ENCODE measurements at regions not wholly inside any gene's neighbourhood (a gene's known extent, or its start where the extent isn't known, plus 50 kb on each side); places are given as distances from the start of the nearest gene placed in this dataset.

DNA sequence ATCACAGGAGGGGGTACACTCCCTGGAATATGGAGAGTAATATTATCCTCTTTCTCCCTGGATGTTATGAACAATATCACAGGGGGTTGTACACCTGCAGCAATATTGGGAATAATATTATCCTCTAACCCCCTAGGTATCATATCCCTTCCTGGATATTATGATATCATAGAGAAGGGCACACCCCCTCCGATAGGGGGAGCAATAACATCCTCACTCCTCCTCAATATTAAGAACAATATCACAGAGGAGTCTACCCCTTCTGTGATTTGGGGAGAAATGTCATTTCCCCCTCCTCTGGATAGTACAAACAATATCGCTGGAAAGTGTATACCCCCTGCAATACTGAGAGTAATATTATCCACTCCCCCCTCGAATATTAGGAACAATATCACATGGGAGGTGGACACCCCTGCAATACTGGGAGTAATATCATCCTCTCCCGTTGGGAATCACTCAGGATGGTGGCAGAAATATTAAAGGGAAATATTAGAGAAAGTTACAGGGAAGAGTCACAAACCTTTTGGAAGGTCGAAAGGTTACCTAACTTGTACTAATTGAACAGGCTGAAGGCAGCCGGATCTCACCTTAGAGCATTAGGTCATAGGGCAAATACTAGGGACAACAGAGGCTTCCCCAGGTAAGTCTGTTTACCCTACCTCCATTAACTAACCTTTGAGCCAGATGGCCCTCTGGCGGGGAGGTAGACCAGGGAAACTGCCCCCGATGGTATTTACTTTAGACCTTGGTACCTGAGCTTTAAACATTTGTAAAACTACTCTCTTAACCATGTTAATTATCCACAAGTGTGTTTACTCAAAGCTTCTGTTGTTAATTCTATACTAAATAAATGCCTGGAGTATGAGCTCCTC lies 57.5 kb upstream of the FREM1 start:
- Histone ChIP-seq H3K27me3 (ENCODE audit: control insufficient read depth, insufficient read depth, low read length) (no peaks in the 10 kb centered on the region), H3K9me3 (ENCODE audit: control insufficient read depth, insufficient read depth, low read length) (no peaks in the 10 kb centered on the region), H3K4me3 (ENCODE audit: low read depth, low read length) (no peak overlapping the region), H3K27ac (ENCODE audit: low read depth, low read length) (no peak overlapping the region)
- TF ChIP-seq, protein P1, sequence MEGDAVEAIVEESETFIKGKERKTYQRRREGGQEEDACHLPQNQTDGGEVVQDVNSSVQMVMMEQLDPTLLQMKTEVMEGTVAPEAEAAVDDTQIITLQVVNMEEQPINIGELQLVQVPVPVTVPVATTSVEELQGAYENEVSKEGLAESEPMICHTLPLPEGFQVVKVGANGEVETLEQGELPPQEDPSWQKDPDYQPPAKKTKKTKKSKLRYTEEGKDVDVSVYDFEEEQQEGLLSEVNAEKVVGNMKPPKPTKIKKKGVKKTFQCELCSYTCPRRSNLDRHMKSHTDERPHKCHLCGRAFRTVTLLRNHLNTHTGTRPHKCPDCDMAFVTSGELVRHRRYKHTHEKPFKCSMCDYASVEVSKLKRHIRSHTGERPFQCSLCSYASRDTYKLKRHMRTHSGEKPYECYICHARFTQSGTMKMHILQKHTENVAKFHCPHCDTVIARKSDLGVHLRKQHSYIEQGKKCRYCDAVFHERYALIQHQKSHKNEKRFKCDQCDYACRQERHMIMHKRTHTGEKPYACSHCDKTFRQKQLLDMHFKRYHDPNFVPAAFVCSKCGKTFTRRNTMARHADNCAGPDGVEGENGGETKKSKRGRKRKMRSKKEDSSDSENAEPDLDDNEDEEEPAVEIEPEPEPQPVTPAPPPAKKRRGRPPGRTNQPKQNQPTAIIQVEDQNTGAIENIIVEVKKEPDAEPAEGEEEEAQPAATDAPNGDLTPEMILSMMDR (IDR thresholded peaks at IDR 0.05; ENCODE audit: low read depth, low read length): no peak
- ChIA-PET POLR2A (no interaction called here), CTCF (no interaction called here)
- no peak for DNase-seq (ENCODE audit: low read depth, low spot score)

DNA sequence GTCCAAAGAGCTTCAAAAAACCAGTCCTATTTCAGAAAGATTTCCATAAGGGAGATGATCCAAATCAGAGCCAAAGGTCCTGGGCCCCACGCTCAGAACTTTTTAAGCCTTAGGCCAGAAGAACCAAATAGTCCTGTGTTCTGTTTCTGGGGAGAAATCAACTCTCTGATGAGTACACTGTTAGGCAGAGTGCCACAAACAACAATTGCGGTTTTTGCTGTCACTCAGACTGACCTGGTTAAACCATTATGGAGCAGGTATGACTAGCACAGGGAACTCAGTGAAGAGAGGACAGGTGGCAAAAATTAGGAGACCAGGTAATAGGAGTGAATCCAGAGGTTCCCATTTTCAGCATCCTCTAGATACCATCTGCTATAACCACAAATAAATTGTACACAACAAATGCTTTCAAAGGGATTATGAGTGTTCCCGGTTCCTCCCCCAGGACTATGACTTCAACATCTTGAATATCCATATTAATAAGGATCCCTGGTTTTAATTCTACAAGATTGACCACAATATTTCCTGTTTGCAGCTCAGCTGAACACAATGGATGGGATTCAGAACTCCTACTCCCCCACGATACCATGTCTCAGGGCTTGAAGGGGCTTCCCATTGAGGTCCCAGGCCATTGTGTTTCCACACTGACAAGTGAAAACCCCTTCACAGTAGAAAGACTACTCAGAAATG lies 52.1 kb upstream of the FREM1 start:
- no peak overlapping the region for H3K4me3 ChIP-seq (ENCODE audit: low read depth, low read length)
- ChIA-PET CTCF (no interaction called here), POLR2A (no interaction called here)
- DNase-seq (ENCODE audit: low read depth, low spot score): no peak
- H3K27me3 ChIP-seq (ENCODE audit: control insufficient read depth, insufficient read depth, low read length): no peaks in the 10 kb centered on the region
- no peak overlapping the region for H3K27ac ChIP-seq (ENCODE audit: low read depth, low read length)
- H3K9me3 ChIP-seq (ENCODE audit: control insufficient read depth, insufficient read depth, low read length): no peaks in the 10 kb centered on the region
- TF ChIP-seq, protein P1 (IDR thresholded peaks at IDR 0.05; ENCODE audit: low read depth, low read length): no peak

DNA sequence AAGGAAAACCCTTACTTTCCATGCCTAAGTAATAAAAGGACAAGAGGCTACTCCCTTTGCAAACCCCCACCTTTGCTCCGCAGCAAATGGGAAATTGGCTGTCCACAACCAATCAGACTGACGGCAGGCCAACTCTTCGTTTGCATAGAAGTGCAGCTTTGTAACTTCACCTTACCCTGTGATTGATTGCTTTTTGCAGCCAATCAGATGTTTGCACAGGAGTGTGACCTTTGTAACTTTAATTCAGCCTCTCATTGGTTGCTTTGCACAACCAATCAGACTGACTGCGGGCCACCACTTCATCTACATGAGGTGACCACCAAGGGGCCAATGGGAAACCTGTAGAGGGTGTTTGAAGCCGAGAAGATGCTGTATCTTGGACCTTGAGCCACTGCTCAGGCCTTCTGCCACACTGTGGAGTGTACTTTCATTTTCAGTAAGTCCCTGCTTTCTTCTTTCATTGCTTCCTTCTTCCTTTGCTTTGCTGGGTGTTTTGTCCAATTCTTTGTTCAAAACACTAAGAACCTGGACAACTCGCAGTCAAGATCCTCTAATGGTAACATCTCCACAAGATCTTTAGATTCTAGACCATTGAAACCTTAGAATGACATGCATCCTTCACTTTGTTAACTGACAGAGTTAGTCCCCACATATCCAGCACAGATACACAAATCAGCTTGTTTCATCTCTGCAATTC lies 51.3 kb upstream of the FREM1 start:
- no peak overlapping the region for H3K27ac ChIP-seq (ENCODE audit: low read depth, low read length)
- POLR2A ChIA-PET: no interaction called here
- no peak for DNase-seq (ENCODE audit: low read depth, low spot score)

DNA sequence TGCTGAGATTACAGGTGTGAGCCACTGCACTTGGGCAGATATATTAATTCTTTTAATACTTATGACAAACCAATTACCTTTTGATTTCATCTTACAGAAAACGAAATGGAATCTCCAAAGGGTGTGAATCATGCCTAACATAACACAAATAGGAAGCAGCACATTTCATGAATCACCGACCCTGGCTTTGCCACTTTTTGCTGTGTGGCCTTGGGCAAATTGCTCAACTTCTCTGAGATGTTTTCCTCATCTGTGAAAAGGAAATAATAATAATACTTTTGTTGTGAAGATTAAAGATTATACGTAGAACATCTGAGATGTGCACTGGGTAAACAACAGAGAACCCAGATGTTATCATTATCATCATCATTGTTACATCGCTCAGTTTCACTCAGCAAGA lies 50.7 kb upstream of the FREM1 start:
- no peaks in the 10 kb centered on the region for H3K9me3 ChIP-seq (ENCODE audit: control insufficient read depth, insufficient read depth, low read length)
- CTCF ChIA-PET: no interaction called here
- POLR2A ChIA-PET: no interaction called here
- no peak for DNase-seq (ENCODE audit: low read depth, low spot score)
- H3K4me3 ChIP-seq (ENCODE audit: low read depth, low read length): no peak overlapping the region
- no peak overlapping the region for H3K27ac ChIP-seq (ENCODE audit: low read depth, low read length)
- H3K27me3 ChIP-seq (ENCODE audit: control insufficient read depth, insufficient read depth, low read length): no peaks in the 10 kb centered on the region
- TF ChIP-seq, protein P1 (IDR thresholded peaks at IDR 0.05; ENCODE audit: low read depth, low read length): no peak

More for the DNA sequence above, 51.3 kb upstream of the FREM1 start:
- TF ChIP-seq, protein P1 (IDR thresholded peaks at IDR 0.05; ENCODE audit: low read depth, low read length): no peak
- CTCF ChIA-PET: no interaction called here
- Histone ChIP-seq H3K9me3 (ENCODE audit: control insufficient read depth, insufficient read depth, low read length) (no peaks in the 10 kb centered on the region), H3K27me3 (ENCODE audit: control insufficient read depth, insufficient read depth, low read length) (no peaks in the 10 kb centered on the region), H3K4me3 (ENCODE audit: low read depth, low read length) (no peak overlapping the region)

Measured in AG04450 (cell line).